ENCODE measurements at regions not wholly inside any gene's neighbourhood (a gene's known extent, or its start where the extent isn't known, plus 50 kb on each side); places are given as distances from the start of the nearest gene placed in this dataset.

DNA sequence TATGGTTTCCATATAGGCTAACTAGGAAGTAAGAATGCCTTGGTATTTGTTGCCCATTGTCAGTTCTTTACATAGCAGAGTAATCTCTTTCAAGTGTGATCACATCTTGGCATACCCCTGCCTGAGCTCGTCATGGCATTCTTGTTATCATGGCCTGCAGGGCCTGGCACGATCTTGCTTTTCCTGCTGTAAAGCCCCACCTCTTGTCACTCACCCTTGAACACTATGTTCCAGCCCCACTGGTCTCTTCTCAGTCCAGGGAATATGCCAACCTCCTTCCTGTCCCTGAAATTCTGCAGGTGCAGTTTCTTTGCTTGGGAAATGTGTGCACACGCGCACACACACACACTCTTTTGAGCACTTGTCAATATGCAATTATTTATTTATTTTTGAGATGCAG, 250.2 kb upstream of the DMRT1 start:
- no peaks in the 10 kb centered on the region for H3K9me3 ChIP-seq
- peaks cover 3 to 31% of the 10 kb centered on the region in 2 donors for H3K4me1 ChIP-seq (ENCODE audit: control insufficient read depth in 1 of 2, low read depth in 2 of 2)
- DNase-seq (ENCODE audit: low spot score), result no peak
- no peaks in the 10 kb centered on the region for H3K36me3 ChIP-seq
- H3K27ac ChIP-seq, result no peak overlapping the region
- H3K4me3 ChIP-seq, result no peak overlapping the region
- ATAC-seq (ENCODE audit: insufficient number of reproducible peaks, low FRiP score, low read depth), result no peak
- no peaks in the 10 kb centered on the region for H3K27me3 ChIP-seq (replicated peaks; ENCODE audit: insufficient read depth)
- TF ChIP-seq, protein P1, sequence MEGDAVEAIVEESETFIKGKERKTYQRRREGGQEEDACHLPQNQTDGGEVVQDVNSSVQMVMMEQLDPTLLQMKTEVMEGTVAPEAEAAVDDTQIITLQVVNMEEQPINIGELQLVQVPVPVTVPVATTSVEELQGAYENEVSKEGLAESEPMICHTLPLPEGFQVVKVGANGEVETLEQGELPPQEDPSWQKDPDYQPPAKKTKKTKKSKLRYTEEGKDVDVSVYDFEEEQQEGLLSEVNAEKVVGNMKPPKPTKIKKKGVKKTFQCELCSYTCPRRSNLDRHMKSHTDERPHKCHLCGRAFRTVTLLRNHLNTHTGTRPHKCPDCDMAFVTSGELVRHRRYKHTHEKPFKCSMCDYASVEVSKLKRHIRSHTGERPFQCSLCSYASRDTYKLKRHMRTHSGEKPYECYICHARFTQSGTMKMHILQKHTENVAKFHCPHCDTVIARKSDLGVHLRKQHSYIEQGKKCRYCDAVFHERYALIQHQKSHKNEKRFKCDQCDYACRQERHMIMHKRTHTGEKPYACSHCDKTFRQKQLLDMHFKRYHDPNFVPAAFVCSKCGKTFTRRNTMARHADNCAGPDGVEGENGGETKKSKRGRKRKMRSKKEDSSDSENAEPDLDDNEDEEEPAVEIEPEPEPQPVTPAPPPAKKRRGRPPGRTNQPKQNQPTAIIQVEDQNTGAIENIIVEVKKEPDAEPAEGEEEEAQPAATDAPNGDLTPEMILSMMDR (IDR thresholded peaks at IDR 0.05), result no peak

DNA sequence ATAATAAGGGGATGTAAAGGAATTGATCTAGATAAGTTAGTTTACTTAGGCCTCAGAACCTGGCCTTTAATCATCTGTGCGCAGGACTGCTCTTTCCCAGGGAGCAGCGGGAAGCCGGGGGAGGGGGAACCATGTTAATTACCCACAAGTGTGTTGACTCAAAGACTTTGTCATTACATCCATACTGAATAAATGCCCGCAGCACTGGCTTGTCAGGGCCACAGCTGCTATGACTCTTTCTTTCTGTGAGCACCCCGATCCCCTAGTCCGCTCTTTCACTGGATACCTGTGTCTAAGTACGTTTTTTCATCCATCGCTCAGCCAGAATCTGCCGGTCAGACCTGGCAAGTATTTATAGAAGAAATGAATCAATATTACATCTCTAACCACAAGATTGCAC, 249.3 kb upstream of the DMRT1 start:
- H3K36me3 ChIP-seq, result no peaks in the 10 kb centered on the region
- ATAC-seq (ENCODE audit: insufficient number of reproducible peaks, low FRiP score, low read depth) (no peak), DNase-seq (ENCODE audit: low spot score) (no peak)
- no peak overlapping the region for H3K4me3 ChIP-seq
- peaks cover 3 to 27% of the 10 kb centered on the region in 2 donors for H3K4me1 ChIP-seq (ENCODE audit: control insufficient read depth in 1 of 2, low read depth in 2 of 2)
- H3K27ac ChIP-seq, result no peak overlapping the region
- TF ChIP-seq, protein P1 (IDR thresholded peaks at IDR 0.05), result no peak
- H3K27me3 ChIP-seq (replicated peaks; ENCODE audit: insufficient read depth), result no peaks in the 10 kb centered on the region
- H3K9me3 ChIP-seq, result no peaks in the 10 kb centered on the region

DNA sequence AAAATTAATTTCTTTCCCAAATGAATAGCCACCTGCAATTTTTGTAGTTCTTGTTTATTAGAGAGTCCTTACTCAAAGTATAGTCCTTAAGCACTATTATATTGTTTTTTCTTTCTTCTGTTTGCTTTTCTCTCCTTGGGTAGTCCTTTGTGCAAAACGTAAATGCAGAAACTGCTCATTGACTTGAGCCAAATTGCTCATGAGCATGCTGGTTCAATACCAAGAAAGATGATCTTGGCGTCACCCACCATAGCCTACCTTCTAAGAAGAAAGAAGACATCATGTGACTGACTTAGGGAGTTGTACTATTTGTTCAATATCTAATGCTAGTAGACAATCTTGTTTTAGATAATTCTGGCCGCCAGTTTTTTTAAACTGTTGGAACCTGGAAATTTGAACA, 248.8 kb upstream of the DMRT1 start:
- Histone ChIP-seq H3K4me1 (ENCODE audit: control insufficient read depth in 1 of 2, low read depth in 2 of 2) (peaks cover 3 to 25% of the 10 kb centered on the region in 2 donors), H3K27me3 (replicated peaks; ENCODE audit: insufficient read depth) (no peaks in the 10 kb centered on the region), H3K36me3 (no peaks in the 10 kb centered on the region), H3K27ac (no peak overlapping the region), H3K4me3 (no peak overlapping the region), H3K9me3 (no peaks in the 10 kb centered on the region)
- TF ChIP-seq, protein P1 (IDR thresholded peaks at IDR 0.05), result no peak
- DNase-seq (ENCODE audit: low spot score) (no peak), ATAC-seq (ENCODE audit: insufficient number of reproducible peaks, low FRiP score, low read depth) (no peak)

DNA sequence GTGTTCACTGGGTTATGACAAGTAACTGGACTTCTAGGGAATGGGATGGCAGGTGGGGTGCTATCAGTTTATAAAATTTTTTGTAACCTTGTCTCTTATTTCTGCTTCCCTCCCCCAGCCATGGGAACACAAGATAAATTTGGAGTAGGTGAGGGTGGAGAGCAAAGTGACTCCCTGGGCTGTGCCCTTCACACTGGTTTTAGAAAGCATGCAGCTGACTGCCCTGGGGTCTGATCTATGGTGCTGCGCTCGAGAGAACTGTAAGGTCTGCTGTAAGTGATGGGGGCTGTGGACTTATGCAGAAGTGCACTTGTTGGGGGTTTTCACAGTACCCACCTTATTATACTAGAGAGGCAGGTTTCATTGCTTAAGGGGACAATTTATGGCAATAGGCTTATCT, 247.7 kb upstream of the DMRT1 start:
- H3K36me3 ChIP-seq, result no peaks in the 10 kb centered on the region
- no peaks in the 10 kb centered on the region for H3K27me3 ChIP-seq (replicated peaks; ENCODE audit: insufficient read depth)
- H3K4me3 ChIP-seq, result no peak overlapping the region
- DNase-seq (ENCODE audit: low spot score) (no peak), ATAC-seq (ENCODE audit: insufficient number of reproducible peaks, low FRiP score, low read depth) (no peak)
- TF ChIP-seq, protein P1 (IDR thresholded peaks at IDR 0.05), result no peak
- H3K9me3 ChIP-seq, result no peaks in the 10 kb centered on the region
- peaks cover 3 to 25% of the 10 kb centered on the region in 2 donors for H3K4me1 ChIP-seq (ENCODE audit: control insufficient read depth in 1 of 2, low read depth in 2 of 2)
- H3K27ac ChIP-seq, result no peak overlapping the region

DNA sequence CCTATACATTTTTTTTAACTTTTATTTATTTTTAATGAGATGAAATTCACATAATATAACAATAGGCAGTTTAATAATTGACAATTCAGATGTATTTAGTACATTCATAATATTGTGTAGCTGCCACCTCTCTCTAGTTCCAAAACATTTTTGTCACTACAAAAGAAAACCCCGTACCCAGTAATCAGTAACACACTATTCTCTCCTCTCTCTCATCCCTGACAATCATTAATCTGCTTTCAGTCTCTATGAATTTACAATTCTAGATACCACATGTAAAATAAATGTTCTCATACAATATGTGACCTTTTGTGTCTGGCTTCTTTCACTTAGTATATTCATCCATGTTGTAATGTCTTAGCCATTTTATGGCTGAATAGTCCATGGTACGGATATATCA, 244.8 kb upstream of the DMRT1 start:
- H3K9me3 ChIP-seq, result no peaks in the 10 kb centered on the region
- no peak overlapping the region for H3K27ac ChIP-seq
- TF ChIP-seq, protein P1 (IDR thresholded peaks at IDR 0.05), result no peak
- peaks cover 0 to 2% of the 10 kb centered on the region in 2 donors for H3K4me1 ChIP-seq (ENCODE audit: control insufficient read depth in 1 of 2, low read depth in 2 of 2)
- no peaks in the 10 kb centered on the region for H3K36me3 ChIP-seq
- H3K4me3 ChIP-seq, result no peak overlapping the region
- DNase-seq (ENCODE audit: low spot score), result no peak
- H3K27me3 ChIP-seq (replicated peaks; ENCODE audit: insufficient read depth), result no peaks in the 10 kb centered on the region
- no peak for ATAC-seq (ENCODE audit: insufficient number of reproducible peaks, low FRiP score, low read depth)

All from thoracic aorta (tissue), 2 donors.